GM03348 (cell line): ENCODE measurements at regions not wholly inside any gene's neighbourhood (a gene's known extent, or its start where the extent isn't known, plus 50 kb on each side); places are given as distances from the start of the nearest gene placed in this dataset.
A peak's percentile ranks its signal among the peaks of the same experiment; 100 is the strongest.
"Not testable (repeated sequence)": the region's sequence is repeated elsewhere in the genome, so short reads cannot be mapped to it uniquely, and the experiment has no call there.

Experiments
- DNase-seq: peaks from one replicate; pipeline ENCODE4 v3.0.0; 2012; ENCODE audit warnings: low spot score

DNA sequence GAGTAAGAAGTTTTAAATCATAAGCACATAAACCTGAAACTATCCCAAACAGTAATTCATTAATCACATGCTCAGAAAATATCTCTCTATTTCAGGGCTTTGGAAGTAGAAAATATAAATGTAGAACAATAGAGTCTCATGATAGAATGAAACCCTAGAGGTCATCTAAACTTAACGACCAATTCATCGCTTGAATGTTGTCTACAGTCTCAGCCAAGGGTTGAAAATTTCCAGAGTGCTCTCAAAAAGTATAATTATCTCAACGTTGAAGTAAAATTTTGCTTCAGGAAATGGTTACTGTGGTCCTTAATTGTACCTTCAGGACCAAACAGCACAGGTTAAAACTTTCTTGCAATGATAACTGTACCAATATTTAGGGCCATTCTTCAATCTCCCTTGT is 1053.6 kb upstream of the SEL1L start:
- no peak for DNase-seq

DNA sequence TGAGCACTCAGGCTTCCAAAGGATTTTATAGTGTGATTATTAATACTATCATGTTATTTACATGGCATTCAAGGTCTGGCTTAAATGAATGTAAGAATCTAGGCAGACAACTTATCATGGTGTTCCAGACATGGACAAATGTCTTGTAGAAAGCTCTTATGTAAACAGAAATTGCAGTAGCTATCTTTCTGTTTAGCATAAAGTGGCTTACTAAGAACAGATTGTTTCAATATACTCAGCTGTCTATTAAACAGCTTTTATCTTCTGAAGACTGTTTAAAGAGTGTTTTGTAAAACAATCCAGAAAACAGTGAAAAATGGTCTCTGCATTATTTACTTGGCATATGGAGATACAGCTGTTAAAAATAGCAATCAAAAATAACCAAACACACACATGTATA is 1061.8 kb upstream of the SEL1L start:
- no peak for DNase-seq

DNA sequence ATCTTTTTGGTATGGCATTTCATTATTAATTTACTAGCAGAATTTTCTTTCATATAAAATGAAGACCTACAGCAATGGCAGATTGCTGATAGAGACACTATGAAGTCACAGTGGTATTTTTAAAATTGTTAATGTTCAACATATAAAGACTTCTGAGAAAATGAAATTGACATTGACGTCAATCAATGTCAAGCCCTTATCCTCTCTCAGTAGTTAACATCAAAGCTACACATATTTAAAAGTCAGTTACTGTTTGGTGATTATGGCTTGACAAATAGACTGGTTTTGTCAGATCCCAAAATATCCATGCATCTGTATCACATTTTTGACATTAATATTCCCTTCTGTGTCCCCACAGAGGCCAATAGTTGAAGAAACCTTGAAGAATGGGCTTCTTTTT is 1069.1 kb upstream of the SEL1L start:
- DNase-seq: no peak

DNA sequence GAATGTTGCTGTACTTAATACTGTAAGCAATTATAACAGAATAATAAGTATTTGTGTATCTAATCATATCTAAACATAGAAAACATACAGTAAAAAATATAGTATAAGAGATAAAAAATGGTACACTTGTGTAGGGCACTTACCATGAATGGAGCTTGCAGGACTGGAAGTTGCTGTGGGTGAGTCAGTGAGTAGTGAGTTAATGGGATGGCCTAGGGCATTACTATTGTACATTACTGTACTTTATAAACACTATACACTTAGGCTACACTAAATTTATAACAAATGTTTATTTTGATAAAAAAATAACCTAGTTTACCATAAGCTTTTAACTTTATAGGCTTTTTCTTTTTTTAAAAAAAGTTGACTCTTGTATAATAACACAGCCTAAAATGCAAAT is 1071.2 kb upstream of the SEL1L start:
- DNase-seq: no peak

DNA sequence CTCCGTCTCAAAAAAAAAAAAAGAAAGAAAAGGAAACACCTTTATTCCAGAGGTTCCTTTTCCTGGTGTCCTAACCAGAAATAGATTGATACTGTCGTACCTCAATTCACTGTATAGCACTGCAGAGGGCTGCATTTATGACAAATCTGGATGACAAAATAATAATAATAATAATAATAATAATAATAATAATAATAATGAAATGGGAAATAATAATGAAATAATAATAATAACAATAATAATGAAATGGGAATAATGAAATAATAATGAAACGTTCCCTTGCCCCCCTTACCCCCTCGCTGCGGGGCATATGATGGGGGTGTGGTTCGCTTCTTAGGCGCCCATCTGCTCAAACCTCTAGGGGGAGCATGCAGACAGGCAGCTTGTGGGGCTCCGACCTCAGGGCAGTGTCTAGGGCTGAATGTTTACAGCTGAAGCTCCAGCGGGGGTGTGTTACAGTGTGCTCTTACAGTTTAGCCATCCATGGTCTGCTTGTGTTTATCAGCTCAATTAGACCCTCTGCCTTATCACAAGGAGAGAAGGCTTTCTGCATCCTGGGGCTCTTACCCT is 1088.3 kb upstream of the SEL1L start:
- DNase-seq: no peak

DNA sequence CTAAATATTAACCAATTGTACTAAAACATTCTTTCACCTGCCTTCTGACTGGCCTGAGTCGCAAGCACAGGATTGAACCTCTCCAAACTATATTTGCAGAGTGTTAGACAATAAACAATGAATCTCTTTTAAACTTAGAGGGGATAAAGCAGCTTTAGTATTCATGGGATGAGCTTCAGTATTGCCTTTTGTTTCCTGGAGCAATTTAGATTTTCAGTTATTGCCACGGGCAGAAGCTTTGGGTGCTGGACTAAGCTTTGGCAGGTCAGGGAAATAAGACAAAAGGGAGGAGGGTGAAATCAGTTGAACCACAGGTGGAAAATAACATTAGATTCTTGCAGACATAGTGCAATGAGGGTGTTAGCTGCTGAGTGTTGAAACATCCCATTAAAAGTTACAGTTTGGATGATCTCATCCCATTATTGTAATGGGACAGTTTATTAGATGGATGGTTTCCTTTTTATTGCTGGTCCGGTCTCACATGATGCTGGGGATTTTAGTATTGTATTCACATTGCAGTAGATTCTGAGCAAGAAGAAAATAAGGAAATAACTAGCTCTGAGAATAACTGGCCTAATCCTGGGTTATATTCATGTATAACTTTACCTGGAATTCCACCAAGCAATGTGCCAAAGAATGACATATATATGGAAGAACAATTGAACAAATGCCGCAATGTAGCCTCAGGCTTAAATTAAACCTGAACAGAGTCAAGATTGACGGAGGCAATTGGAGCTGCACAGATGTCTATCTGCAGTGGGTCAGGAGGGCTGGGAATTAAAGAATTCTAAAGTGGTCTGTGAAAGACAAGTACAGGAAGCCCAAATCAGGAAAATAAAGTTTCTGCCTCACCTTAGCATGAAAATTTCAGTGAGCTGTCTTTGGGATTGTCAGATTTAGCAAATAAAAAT is 1092.8 kb upstream of the SEL1L start:
- DNase-seq: no peak

DNA sequence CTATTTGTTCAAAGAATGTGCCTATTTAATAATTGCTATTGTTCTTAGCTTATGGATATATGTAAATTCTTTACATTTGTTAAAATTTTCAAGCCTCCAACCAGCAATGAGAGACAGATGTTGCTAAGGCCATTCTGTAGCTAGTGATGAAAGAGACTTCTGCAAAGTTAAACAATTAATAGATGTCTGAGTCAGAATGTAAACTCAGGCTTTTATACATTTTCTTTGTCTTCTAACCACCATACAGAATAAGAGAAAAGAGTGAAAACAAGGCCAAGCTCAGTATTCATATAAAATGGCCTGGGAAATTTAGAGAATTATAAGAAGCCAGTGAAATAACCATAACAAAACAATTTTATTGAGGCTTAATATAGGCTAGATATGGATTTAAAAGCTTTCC is 1102.3 kb upstream of the SEL1L start:
- no peak for DNase-seq

DNA sequence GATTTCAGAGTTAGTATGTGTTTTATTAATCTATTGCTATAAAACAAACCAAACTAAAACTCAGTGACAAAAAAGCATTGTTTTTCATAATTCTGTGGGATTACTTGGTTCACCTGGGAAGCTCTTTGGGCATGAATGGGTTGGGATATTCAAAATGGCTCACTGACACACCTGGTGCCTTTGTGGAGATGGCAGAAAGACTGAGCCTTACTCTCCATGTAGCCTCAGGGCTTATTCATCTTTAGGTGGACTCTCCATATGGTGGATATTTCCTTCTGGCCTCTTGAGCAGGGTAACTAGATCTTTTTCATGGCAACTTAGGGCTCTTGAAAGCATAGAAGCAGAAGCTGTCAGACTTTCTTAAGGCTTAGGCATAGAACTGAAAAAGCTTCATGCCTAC is 1102.8 kb upstream of the SEL1L start:
- DNase-seq: no peak

DNA sequence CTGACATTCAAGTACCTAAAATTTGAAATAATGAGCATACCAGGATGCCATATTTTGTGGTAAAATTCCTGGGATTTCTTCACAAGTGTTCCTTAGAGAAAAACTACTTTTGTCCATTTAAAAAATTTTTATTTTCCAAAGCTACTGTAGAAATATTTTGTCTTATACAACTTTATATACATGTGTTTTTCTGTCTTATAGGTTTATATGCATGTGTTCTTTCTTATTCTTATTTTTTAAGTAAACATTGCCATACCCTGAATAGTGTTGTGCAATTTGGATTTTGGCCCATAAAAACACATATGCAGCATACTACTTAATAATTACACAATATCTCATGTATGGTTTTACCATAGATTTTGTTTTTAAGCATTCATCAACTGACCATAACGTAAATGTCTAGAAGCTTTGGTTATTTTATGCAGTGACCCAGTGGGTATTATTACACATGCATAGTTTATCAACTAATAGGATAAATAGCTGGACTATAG is 1107.4 kb upstream of the SEL1L start:
- no peak for DNase-seq

DNA sequence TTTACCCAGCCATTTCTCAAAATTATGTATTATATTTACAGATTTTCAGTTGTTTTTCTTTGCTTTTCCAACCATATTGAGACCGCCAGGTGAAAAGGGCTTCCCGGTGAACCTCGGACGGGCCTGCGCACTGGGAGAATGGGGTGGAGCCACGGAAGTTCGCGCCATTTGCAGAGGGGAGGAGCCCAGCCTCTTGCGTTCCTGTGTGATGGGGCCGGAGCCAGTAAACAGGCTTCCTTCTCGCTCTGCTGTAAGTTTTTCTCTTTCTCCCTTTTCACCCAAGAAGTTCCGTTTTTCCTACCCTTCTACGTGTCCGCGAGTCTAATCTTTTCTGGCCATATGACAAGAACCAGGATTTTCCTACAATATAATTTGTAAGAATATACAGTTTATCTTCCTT is 1108.8 kb upstream of the SEL1L start:
- no peak for DNase-seq

DNA sequence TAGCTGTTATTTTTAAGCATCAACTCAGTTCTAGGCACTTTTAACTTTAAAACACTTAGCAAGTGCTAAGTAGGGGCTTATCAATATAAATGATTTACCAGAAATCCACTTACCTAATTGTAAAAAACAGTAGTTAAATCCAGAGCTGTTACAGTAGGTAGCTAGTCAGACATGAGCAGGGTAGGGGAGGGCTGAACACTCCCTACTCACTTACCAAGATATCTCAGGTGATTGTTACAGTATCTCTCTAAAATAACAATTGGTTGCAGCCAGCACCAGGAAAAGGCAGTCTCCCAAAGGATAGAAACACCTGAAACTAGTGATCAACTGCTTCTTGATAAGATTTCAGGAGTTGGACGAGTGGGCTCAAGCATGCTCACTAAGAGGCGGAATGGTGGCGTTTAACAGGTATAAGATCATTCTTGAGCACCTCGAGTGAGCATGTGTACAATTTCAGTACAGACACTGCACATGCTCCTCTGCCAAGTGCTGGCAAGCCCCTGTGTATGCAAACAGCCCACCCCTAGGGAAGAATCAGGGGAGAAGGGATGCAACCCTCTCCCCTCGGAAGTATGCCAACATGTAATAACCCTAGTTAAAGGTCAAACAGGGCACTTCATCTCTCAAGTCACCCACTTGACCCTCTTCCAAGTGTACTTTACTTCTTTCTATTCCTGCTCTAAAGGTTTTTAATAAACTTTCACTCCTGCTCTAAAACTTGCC is 1113.6 kb upstream of the SEL1L start:
- DNase-seq: no peak

DNA sequence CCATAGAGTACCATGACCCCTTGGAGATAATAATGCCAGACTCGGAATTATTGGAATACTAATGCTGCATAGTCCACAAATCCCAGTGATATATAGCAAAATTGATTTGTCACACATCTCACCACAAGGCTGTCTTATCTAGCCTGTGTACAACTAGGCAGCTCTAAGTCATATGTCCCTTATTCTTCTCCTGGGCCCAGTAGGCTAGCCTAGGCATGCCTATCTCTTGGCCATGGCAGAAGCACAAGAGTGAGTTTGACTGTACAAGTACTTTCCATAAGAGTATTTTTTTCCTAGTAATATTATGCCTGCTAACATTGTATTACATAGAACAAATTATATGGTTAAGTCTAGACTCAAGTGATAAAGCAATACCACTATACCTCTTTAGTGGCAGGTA is 1122.1 kb upstream of the SEL1L start:
- DNase-seq: no peak

DNA sequence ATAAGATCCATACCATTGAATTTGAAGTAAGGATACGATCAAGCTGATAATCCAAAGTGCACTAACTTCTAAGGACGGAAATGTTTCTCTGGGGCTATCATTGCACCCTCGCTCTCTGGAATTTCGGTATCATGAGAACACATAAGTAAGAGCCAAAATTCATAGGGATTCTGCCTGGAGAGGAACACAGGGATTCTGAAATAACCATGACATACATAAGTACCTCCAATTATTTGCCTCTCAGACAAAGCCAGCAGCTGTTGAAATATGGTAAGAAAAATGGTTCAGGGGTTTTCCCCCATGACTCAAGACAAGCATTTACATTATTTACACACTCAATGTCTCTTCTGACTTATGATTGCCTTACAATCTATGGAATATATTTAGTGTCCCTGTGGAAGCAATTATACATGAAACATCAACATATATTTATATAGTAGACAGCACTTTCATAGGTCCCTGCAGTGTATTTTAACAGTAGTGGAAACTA is 1123.6 kb upstream of the SEL1L start:
- DNase-seq: no peak

DNA sequence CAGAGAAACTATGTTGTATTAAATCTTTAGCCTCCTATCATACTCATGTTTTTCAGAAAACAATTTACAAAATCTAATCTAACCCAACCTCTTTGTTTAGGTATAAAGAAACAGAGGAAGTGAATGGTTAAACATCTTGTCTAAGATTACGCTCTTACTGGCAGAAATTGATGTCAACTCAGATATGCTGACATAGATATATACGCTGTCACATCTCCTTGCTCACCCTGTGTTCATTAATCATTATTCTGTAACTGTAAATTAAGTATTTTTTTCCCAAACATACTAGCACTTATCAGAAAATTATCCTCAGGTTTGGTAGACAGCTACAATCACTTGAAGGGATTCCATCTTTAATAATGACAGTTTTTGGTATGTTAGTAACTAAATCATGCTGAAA is 1127.6 kb upstream of the SEL1L start:
- no peak for DNase-seq

DNA sequence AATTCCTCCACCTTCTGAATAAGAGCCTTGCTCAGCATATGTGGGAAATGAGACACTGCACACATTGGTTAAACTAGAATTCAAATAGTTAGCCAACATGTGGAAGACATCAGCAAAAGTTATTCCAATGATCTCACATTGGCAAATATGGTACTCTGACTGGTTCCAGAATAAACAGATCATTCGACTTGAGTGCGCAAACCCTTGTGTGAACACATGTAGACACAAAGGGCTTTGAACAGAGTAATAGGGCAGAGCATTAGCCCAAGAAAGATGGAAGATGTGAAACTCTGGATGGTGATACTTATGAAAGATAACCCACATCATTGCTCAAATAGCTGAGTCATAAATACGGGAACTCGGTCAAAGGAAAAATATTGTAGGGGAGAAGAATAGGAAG is 1133.4 kb upstream of the SEL1L start:
- DNase-seq: no peak

DNA sequence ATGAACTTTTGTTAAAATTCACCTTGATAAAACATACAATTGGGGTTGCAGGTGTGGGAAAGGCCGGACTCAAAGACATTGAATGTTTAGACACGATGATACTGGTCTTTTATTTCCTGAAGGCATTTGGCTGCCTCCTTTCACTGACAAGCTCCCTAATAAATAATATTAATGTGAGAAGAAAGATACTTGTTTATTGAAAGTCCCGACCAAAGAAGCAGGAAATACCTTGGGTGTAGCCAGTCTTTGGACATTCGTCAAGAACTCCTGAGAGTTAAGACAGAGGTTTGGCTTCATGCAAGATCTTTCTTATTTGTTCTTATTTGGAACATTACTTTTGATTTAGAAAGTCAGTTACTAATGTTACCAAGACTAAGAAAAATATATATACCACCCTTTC is 1133.8 kb upstream of the SEL1L start:
- no peak for DNase-seq

DNA sequence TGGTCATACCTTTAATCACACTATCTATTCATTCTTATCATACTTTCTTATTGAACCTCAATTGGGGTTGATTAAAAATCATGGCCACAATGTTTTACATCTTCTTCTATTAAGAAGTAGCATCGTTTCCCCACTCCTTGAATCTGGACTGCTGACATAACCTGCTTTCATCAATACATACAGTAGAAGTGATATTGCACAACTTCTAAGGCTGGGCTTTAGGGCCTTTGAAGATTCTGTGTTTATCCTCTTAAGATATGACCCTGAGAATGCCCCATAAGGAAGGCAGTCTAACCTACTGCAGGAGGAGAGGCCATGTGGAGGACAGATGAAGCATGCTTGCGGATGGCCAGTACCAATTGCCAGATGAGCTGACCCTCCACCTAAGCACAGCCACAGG is 1142.8 kb upstream of the SEL1L start:
- DNase-seq: no peak

DNA sequence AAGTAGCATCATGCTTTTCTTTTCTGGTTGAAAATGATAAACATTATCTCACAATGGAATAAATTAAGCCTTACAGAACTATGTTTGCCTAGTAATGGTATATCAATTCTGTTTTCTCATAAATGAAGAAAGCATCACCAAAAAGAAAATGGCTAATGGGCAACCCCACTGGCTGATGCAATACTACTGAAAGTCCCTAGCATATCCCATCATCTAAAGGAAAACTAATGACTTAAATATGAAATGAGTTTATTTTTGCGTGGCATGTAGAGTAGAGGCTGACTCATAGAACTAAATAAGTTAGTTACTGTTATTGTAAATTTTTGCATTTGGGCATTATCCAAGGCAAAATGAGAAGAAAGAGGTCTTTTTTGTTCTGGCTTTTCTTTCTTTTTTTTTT is 1156.3 kb upstream of the SEL1L start:
- no peak for DNase-seq

DNA sequence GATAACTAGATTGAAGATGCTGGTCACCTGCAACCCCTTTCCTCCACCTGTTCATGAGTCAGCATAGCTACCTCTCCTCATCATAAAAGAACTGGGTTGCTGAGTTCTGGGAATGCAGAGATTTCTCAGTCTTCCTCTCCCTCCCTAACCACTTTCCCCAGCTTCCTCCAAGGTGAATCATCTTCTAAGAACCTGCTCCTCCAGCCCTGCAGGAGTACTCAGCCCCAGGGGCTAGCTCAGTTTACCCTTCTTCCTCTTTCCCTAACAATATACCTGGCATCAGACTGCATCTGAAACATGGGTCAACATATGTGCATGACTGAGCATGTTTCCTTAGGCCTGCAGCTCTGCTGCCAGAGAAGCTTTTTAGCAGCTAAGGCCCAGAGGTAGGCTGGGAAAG is 1157.5 kb upstream of the SEL1L start:
- not testable (repeated sequence) for DNase-seq

DNA sequence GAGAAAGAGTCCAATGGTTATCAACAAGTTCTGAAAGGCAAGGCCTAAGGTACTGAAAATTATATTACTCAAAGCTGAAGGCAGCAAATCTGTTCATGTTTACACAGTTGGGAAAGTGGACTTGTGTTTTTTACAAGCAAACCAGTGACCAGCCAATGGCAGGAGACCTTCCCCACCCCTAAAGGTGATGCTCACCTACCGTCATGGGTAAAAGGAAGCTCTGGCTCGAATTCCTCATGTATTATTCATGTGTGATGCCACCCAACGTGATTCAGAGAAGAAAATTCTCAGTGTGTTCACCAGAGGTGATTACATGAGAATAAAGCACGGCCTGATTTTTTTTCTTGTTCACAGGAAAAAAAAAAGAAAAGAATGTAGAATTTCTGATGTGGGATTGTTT is 1161.2 kb upstream of the SEL1L start:
- DNase-seq: no peak

DNA sequence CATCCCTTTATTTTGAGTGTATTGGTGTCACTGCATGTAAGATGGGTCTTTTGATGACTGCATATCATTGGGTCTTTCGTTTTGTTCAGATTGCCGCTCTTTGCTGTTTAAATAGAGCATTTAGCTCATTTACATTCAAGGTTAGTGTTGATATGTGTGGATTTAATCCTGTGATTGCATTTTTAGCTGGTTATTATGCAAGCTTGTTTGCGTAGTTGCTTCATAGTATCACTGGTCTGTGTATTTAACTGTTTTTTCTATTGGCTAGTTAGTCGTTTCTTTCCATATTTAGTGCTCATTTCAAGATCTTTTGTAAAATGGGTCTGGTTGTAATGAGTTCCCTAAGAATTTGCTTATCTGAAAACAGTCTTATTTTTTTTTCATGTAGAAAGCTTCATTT is 1170.6 kb upstream of the SEL1L start:
- no peak for DNase-seq

DNA sequence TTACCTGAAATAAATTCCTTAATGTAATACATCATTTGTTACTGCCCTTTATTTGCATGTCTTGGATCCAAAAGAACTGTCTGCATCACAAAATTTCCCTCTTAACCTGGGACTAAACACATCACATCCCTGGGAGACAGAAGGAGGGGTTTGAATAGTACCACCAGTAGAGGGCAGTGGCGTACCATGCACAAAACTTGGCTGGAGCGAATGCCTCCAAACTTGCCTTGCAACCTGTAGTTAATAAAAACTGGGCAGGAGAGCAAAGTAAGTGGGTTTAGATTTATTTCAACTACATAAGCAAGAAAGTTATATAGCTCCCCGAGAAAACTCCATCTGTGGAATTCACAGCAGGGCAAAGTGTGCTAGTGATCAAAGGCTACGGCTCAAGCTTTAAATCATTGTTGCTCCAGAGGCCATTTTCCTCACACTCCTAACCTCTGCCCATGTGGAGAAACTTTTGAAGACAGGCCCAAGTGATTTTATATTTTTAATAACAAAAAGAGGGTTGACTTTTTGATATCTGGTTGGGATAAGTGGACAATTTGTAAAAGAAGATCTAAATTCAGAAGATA is 1176.7 kb upstream of the SEL1L start:
- peak; percentile 33 for DNase-seq

DNA sequence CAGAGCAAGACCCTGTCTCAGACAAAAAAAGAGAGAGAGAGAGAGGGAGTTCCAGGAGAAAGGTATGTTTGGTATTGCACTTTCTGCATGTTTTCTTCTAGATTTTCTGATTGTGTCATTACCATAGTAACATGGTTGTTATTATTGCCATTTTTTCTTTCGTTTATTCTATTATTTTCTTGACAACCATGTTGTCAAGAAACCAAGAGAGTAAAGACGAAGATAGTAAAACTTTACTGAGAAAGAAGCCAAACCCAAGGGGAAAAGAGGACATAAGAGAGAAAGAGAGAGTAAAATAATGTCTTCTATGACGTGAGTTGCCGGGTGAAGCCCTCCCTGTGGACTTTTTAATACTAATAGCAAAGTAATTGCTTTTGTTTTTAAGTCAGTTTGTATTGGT is 1186.0 kb upstream of the SEL1L start:
- no peak for DNase-seq
